HCT116 (cell line): ENCODE measurements at regions not wholly inside any gene's neighbourhood (a gene's known extent, or its start where the extent isn't known, plus 50 kb on each side); places are given as distances from the start of the nearest gene placed in this dataset.

Experiments
- ATAC-seq: fragments of 200-7000 bp; cut with Tn5 transposase; 2 replicates; pipeline ENCODE4 v1.9.1; 2020; ENCODE audit warnings: mild to moderate bottlenecking, moderate library complexity
- BruUV-seq: library from RNA; stranded (reverse); fragments of 400-500 nt; replicated peaks from 2 replicates; lab custom pipeline; 2021; lab: Mats Ljungman, UMichigan
- CTCF ChIA-PET: fragments of 300-600 bp; sonication (Branson Sonifier 250); formaldehyde crosslinking; loops from one replicate; lab custom pipeline; 2021; ENCODE audit warnings: antibody characterized with exemption; lab: Charles Lee
- POLR2A ChIA-PET: fragments of 300-600, 350-600 bp; sonication (Branson Sonifier 250); formaldehyde crosslinking; loops from one replicate; lab custom pipeline; 2021; ENCODE audit warnings: antibody characterized with exemption; lab: Charles Lee
- RAD21 ChIA-PET, 2 experiments: fragments of 300-600 bp; sonication (Branson Sonifier 250); formaldehyde crosslinking; loops; one replicate each; lab custom pipeline; 2023; ENCODE audit warnings: low total read pairs in 2 of 2; ENCODE audit not compliant: uncharacterized antibody in 2 of 2, unreplicated experiment in 2 of 2, low non-redundant PET in 1 of 2; lab: Charles Lee
- DNase-seq: peaks from one replicate; pipeline ENCODE4 v3.0.0-alpha.2; 2010; ENCODE audit warnings: low read depth, low spot score
- H2AFZ ChIP-seq: fragments of 200-600 bp; shearing (Covaris generic), sonication (generic); 2 replicates; pipeline ENCODE4 v1.6.1; 2017; ENCODE audit warnings: low read depth, mixed run types, mixed read lengths, antibody characterized with exemption, low read length; ENCODE audit not compliant: poor library complexity, severe bottlenecking
- H3K27ac ChIP-seq: 2 replicates; pipeline ENCODE4 v1.5.1; 2012; ENCODE audit warnings: low read depth, low read length
- H3K27me3 ChIP-seq: fragments of 200-600 bp; sonication (generic); 2 replicates; pipeline ENCODE4 v1.6.1; 2016; ENCODE audit warnings: mixed run types, low read length, mixed read lengths; ENCODE audit not compliant: insufficient read depth
- H3K36me3 ChIP-seq, 2 experiments: fragments of 200-500 bp in 1 of 2; fragments of 200-600 bp in 1 of 2; sonication (Bioruptor generic) in 1 of 2; sonication (generic) in 1 of 2; 2 replicates each; pipeline versions ENCODE4 v1.5.1 to v1.6.1; 2014 to 2016; ENCODE audit warnings: low read length in 2 of 2, inconsistent platforms in 1 of 2, mixed read lengths in 1 of 2, mixed run types in 1 of 2; ENCODE audit not compliant: insufficient read depth in 2 of 2, control insufficient read depth in 1 of 2
- H3K4me1 ChIP-seq, 2 experiments: fragments of 200-600 bp in 1 of 2; sonication (generic) in 1 of 2; 2 replicates each; pipeline versions ENCODE4 v1.5.1 to v1.6.1; 2012 to 2017; ENCODE audit warnings: low read length in 2 of 2, inconsistent platforms in 1 of 2, mild to moderate bottlenecking in 1 of 2, mixed read lengths in 1 of 2, mixed run types in 1 of 2, moderate library complexity in 1 of 2; ENCODE audit not compliant: insufficient read depth in 2 of 2, control insufficient read depth in 1 of 2
- H3K4me2 ChIP-seq: fragments of 200-600 bp; sonication (generic); 2 replicates; pipeline ENCODE4 v1.6.1; 2017; ENCODE audit warnings: mixed run types, low read length, mixed read lengths
- H3K4me3 ChIP-seq, 2 experiments: fragments of 200-600 bp in 1 of 2; sonication (generic) in 1 of 2; replicated peaks in 1 of 2; 2 replicates each; pipeline ENCODE4 v1.5.1; 2011 to 2016; ENCODE audit warnings: low read length in 2 of 2, control low read depth in 1 of 2, low read depth in 1 of 2, mild to moderate bottlenecking in 1 of 2, mixed read lengths in 1 of 2, mixed run types in 1 of 2
- H3K79me2 ChIP-seq: fragments of 200-600 bp; sonication (generic); 2 replicates; pipeline ENCODE4 v1.6.1; 2017; ENCODE audit warnings: mild to moderate bottlenecking, mixed run types, low read length, moderate library complexity, mixed read lengths; ENCODE audit not compliant: insufficient read depth
- H3K9ac ChIP-seq: fragments of 200-600 bp; sonication (generic); 2 replicates; pipeline ENCODE4 v1.6.1; 2016; ENCODE audit warnings: low read length, mixed read lengths
- H3K9me2 ChIP-seq: fragments of 200-600 bp; sonication (generic), shearing (Covaris generic); 2 replicates; pipeline ENCODE4 v1.6.1; 2017; ENCODE audit warnings: mixed run types, mild to moderate bottlenecking, moderate library complexity; ENCODE audit not compliant: insufficient read depth
- H3K9me3 ChIP-seq, 2 experiments: fragments of 200-500 bp in 1 of 2; fragments of 200-600 bp in 1 of 2; sonication (Bioruptor generic) in 1 of 2; sonication (generic) in 1 of 2; 2 replicates each; pipeline ENCODE4 v1.6.1; 2014 to 2017; ENCODE audit warnings: low read length in 2 of 2, mixed read lengths in 2 of 2, inconsistent platforms in 1 of 2, low read depth in 1 of 2, mild to moderate bottlenecking in 1 of 2, mixed run types in 1 of 2, moderate library complexity in 1 of 2; ENCODE audit not compliant: control insufficient read depth in 1 of 2, insufficient read depth in 1 of 2
- H4K20me1 ChIP-seq: fragments of 200-600 bp; sonication (generic), shearing (Covaris generic); 2 replicates; pipeline ENCODE4 v1.6.1; 2017; ENCODE audit warnings: mixed run types, mild to moderate bottlenecking, moderate library complexity; ENCODE audit not compliant: insufficient read depth
- CEBPB ChIP-seq: IDR thresholded peaks from 2 replicates; pipeline ENCODE4 v1.6.1; 2012; ENCODE audit warnings: low read depth
- EGR1 ChIP-seq: IDR thresholded peaks from 2 replicates; pipeline ENCODE4 v1.6.1; 2012; ENCODE audit warnings: low read depth
- ELF1 ChIP-seq: IDR thresholded peaks from 2 replicates; pipeline ENCODE4 v1.6.1; 2012; ENCODE audit warnings: low read depth, borderline replicate concordance
- EZH2 ChIP-seq: fragments of 200-600 bp; sonication (generic); IDR thresholded peaks from 2 replicates; pipeline ENCODE4 v1.6.1; 2017; ENCODE audit warnings: antibody characterized with exemption, mixed run types
- EZH2phosphoT487 ChIP-seq: fragments of 200-600 bp; IDR thresholded peaks from 2 replicates; pipeline ENCODE4 v1.6.1; 2018; ENCODE audit warnings: antibody characterized with exemption, borderline replicate concordance
- JUND ChIP-seq: IDR thresholded peaks from 2 replicates; pipeline ENCODE4 v1.6.1; 2012
- POLR2AphosphoS5 ChIP-seq: IDR thresholded peaks from 2 replicates; pipeline ENCODE4 v1.6.1; 2011; ENCODE audit warnings: mild to moderate bottlenecking, low read depth, low read length, moderate library complexity
- SP1 ChIP-seq: IDR thresholded peaks from 2 replicates; pipeline ENCODE4 v1.6.1; 2012; ENCODE audit warnings: low read depth
- SRF ChIP-seq: IDR thresholded peaks from 2 replicates; pipeline ENCODE4 v1.6.1; 2012; ENCODE audit warnings: low read depth
- TCF7L2 ChIP-seq: IDR thresholded peaks from 2 replicates; pipeline ENCODE4 v1.7.0; 2011; ENCODE audit warnings: borderline replicate concordance, inconsistent platforms; ENCODE audit not compliant: insufficient read depth, insufficient read length; ENCODE audit errors: extremely low read depth
- YY1 ChIP-seq: IDR thresholded peaks from 2 replicates; pipeline ENCODE4 v1.6.1; 2011; ENCODE audit warnings: low read length, low read depth, moderate library complexity, mild to moderate bottlenecking; ENCODE audit not compliant: insufficient replicate concordance; ENCODE audit errors: extremely low read depth
- ZNF274 ChIP-seq: fragments of 200-500 bp; sonication (Bioruptor generic); IDR thresholded peaks from 2 replicates; pipeline ENCODE4 v1.6.1; 2014; ENCODE audit warnings: mild to moderate bottlenecking, low read depth, low read length, inconsistent platforms
- intact Hi-C: fragments of 100-400 bp; cut with micrococcal nuclease; formaldehyde crosslinking; loops from 2 replicates; pipeline ENCODE4 v1.10.0; 2022
- TF ChIP-seq, protein P1 (sequence below): IDR thresholded peaks from 2 replicates; pipeline ENCODE4 v1.6.1; 2012
- TF ChIP-seq, protein P2 (sequence below), 3 experiments: fragments of 200-600 bp in 1 of 3; sonication (generic) in 1 of 3; IDR thresholded peaks in 2 of 3; conservative IDR thresholded peaks in 1 of 3; 2 replicates each; pipeline ENCODE4 v1.5.1; 2012 to 2017; ENCODE audit warnings: low read depth in 2 of 3, low read length in 2 of 3, antibody characterized with exemption in 1 of 3, borderline replicate concordance in 1 of 3, control low read depth in 1 of 3, mild to moderate bottlenecking in 1 of 3, mixed read lengths in 1 of 3, mixed run types in 1 of 3, moderate library complexity in 1 of 3; ENCODE audit not compliant: insufficient read depth in 1 of 3
- TF ChIP-seq, protein P3 (sequence below): IDR thresholded peaks from 2 replicates; pipeline ENCODE4 v1.6.1; 2012; ENCODE audit warnings: low read depth

DNA sequence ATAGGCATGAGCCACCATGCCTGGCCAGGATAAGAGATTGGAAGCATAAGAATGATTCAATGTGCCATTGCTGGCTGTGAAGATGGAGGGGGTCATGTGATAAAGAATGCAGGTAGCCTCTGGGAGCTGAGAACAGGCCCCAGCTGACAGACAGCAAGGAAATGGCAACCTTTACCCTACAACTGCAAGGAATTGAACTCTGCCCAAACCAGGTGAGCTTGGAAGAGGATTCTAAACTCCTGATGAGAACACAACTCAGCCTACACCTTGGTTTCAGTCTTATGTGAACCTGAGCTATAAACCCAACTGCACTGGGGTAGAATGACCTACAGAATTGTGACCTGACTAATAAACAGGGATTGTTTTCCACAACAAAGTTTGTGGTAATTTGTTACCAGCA, 82.0 kb upstream of the AKIRIN2 start:
- H3K4me2 ChIP-seq = no peak overlapping the region
- POLR2A ChIA-PET = no interaction called here
- DNase-seq = no peak
- no peaks in the 10 kb centered on the region for H3K79me2 ChIP-seq
- H3K27ac ChIP-seq = no peak overlapping the region
- no peaks in the 10 kb centered on the region for H4K20me1 ChIP-seq
- no peaks in the 10 kb centered on the region for H3K9me2 ChIP-seq
- peaks cover 0 to 2% of the 10 kb centered on the region in 2 experiments; a peak in 2 of 4 replicates for H3K4me1 ChIP-seq
- H3K27me3 ChIP-seq = no peaks in the 10 kb centered on the region
- no peak overlapping the region for H3K9ac ChIP-seq
- no TSS peak for BruUV-seq
- CTCF ChIA-PET = no interaction called here
- ATAC-seq = no peak
- intact Hi-C loops = no loop called here
- no peaks in the 10 kb centered on the region for H3K36me3 ChIP-seq
- no peaks in the 10 kb centered on the region for H3K9me3 ChIP-seq
- H2AFZ ChIP-seq = no peak overlapping the region
- TF ChIP-seq EZH2phosphoT487 = no peak
- RAD21 ChIA-PET = no interaction called here
- no peak overlapping the region for H3K4me3 ChIP-seq

DNA sequence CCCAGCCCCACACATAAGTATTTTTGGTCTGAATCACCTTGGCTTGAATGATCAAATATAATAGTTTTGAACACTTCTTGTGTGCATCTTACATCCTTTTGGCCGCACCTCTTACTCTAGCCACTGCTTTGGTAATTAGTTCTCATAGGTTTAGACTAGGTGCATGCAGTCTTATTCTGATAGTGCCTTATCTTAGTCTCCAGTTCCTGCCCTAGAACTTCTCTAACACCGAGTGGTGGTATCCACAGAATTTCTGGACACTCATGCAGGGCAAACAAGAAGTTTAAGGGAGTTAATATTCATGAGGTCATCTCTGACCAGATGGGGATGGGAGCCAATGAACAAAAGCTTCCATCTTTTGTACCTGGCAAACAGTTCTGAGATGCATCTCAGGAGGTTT, 77.5 kb upstream of the AKIRIN2 start:
- no peak for ATAC-seq
- Histone ChIP-seq H4K20me1 (no peaks in the 10 kb centered on the region), H3K9me3 (no peaks in the 10 kb centered on the region), H3K36me3 (no peaks in the 10 kb centered on the region), H3K9me2 (no peaks in the 10 kb centered on the region), H3K27ac (no peak overlapping the region), H2AFZ (no peak overlapping the region), H3K79me2 (no peaks in the 10 kb centered on the region), H3K27me3 (no peaks in the 10 kb centered on the region), H3K9ac (no peak overlapping the region), H3K4me1 (no peaks in the 10 kb centered on the region), H3K4me3 (no peak overlapping the region), H3K4me2 (no peak overlapping the region)
- CTCF ChIA-PET = no interaction called here
- POLR2A ChIA-PET = no interaction called here
- BruUV-seq = no TSS peak
- RAD21 ChIA-PET = no interaction called here
- DNase-seq = no peak
- TF ChIP-seq EZH2 = no peak
- no peak for TF ChIP-seq SP1
- no peak for TF ChIP-seq SRF
- TF ChIP-seq ELF1 = no peak
- TF ChIP-seq CEBPB = no peak
- TF ChIP-seq, protein P1, sequence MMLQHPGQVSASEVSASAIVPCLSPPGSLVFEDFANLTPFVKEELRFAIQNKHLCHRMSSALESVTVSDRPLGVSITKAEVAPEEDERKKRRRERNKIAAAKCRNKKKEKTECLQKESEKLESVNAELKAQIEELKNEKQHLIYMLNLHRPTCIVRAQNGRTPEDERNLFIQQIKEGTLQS = no peak
- TF ChIP-seq YY1 = no peak
- TF ChIP-seq, protein P2, sequence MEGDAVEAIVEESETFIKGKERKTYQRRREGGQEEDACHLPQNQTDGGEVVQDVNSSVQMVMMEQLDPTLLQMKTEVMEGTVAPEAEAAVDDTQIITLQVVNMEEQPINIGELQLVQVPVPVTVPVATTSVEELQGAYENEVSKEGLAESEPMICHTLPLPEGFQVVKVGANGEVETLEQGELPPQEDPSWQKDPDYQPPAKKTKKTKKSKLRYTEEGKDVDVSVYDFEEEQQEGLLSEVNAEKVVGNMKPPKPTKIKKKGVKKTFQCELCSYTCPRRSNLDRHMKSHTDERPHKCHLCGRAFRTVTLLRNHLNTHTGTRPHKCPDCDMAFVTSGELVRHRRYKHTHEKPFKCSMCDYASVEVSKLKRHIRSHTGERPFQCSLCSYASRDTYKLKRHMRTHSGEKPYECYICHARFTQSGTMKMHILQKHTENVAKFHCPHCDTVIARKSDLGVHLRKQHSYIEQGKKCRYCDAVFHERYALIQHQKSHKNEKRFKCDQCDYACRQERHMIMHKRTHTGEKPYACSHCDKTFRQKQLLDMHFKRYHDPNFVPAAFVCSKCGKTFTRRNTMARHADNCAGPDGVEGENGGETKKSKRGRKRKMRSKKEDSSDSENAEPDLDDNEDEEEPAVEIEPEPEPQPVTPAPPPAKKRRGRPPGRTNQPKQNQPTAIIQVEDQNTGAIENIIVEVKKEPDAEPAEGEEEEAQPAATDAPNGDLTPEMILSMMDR (IDR thresholded peaks at IDR 0.05 in 2 of 3, conservative IDR thresholded peaks at IDR 0.05 in 1 of 3; ENCODE audit: borderline replicate concordance in 1 of 3, insufficient read depth in 1 of 3, low read depth in 2 of 3, low read length in 2 of 3) = no peak
- TF ChIP-seq TCF7L2 = no peak
- TF ChIP-seq POLR2AphosphoS5 = no peak
- no peak for TF ChIP-seq ZNF274
- TF ChIP-seq, protein P3, sequence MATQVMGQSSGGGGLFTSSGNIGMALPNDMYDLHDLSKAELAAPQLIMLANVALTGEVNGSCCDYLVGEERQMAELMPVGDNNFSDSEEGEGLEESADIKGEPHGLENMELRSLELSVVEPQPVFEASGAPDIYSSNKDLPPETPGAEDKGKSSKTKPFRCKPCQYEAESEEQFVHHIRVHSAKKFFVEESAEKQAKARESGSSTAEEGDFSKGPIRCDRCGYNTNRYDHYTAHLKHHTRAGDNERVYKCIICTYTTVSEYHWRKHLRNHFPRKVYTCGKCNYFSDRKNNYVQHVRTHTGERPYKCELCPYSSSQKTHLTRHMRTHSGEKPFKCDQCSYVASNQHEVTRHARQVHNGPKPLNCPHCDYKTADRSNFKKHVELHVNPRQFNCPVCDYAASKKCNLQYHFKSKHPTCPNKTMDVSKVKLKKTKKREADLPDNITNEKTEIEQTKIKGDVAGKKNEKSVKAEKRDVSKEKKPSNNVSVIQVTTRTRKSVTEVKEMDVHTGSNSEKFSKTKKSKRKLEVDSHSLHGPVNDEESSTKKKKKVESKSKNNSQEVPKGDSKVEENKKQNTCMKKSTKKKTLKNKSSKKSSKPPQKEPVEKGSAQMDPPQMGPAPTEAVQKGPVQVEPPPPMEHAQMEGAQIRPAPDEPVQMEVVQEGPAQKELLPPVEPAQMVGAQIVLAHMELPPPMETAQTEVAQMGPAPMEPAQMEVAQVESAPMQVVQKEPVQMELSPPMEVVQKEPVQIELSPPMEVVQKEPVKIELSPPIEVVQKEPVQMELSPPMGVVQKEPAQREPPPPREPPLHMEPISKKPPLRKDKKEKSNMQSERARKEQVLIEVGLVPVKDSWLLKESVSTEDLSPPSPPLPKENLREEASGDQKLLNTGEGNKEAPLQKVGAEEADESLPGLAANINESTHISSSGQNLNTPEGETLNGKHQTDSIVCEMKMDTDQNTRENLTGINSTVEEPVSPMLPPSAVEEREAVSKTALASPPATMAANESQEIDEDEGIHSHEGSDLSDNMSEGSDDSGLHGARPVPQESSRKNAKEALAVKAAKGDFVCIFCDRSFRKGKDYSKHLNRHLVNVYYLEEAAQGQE = no peak
- no peak for TF ChIP-seq EZH2phosphoT487
- no peak for TF ChIP-seq EGR1
- no peak for TF ChIP-seq JUND
- intact Hi-C loops = no loop called here
